Neural cell (in vitro differentiated cells): ENCODE measurements at regions not wholly inside any gene's neighbourhood (a gene's known extent, or its start where the extent isn't known, plus 50 kb on each side); places are given as distances from the start of the nearest gene placed in this dataset.

ENCODE experiments used
- H2AFZ ChIP-seq: fragments of 200-600, 300-800 bp; sonication (generic), shearing (Covaris generic); 2 replicates; pipeline ENCODE4 v1.6.0; 2014; ENCODE audit warnings: low read depth, mild to moderate bottlenecking, antibody characterized with exemption, low read length, moderate library complexity
- H3F3A ChIP-seq: fragments of 200-600 bp; shearing (Covaris generic); 2 replicates; pipeline ENCODE4 v1.6.1; 2016; ENCODE audit warnings: mild to moderate bottlenecking, moderate library complexity, mixed read lengths, antibody characterized with exemption, low read length; ENCODE audit not compliant: insufficient read depth, poor library complexity, severe bottlenecking
- H3K27ac ChIP-seq: fragments of 200-600, 300-800 bp; sonication (generic), shearing (Covaris generic); 2 replicates; pipeline ENCODE4 v1.5.1; 2014; ENCODE audit warnings: mild to moderate bottlenecking, low read length, moderate library complexity
- H3K27me3 ChIP-seq: fragments of 300-800, 200-600 bp; sonication (generic), shearing (Covaris generic); 2 replicates; pipeline ENCODE4 v1.6.0; 2014; ENCODE audit warnings: mild to moderate bottlenecking, low read depth, low read length, moderate library complexity; ENCODE audit not compliant: insufficient read depth
- H3K36me3 ChIP-seq: fragments of 300-800, 200-600 bp; sonication (generic), shearing (Covaris generic); 2 replicates; pipeline ENCODE4 v1.5.1; 2014; ENCODE audit warnings: mild to moderate bottlenecking, antibody characterized with exemption, low read length, moderate library complexity; ENCODE audit not compliant: insufficient read depth
- H3K4me2 ChIP-seq: fragments of 300-800, 200-600 bp; sonication (generic), shearing (Covaris generic); 2 replicates; pipeline ENCODE4 v1.6.0; 2014; ENCODE audit warnings: mild to moderate bottlenecking, low read length
- H3K4me3 ChIP-seq: fragments of 300-800, 200-600 bp; sonication (generic), shearing (Covaris generic); 2 replicates; pipeline ENCODE4 v1.5.1; 2014; ENCODE audit warnings: mild to moderate bottlenecking, low read length, moderate library complexity
- H3K79me2 ChIP-seq: fragments of 200-600 bp; shearing (Covaris generic); replicated peaks from 2 replicates; pipeline ENCODE4 v1.6.0; 2014; ENCODE audit warnings: mild to moderate bottlenecking, low read length, moderate library complexity; ENCODE audit not compliant: insufficient read depth
- H3K9ac ChIP-seq: fragments of 300-800, 200-600 bp; sonication (generic), shearing (Covaris generic); 2 replicates; pipeline ENCODE4 v1.6.1; 2016; ENCODE audit warnings: mild to moderate bottlenecking, low read length, mixed read lengths
- H3K9me2 ChIP-seq: fragments of 200-600 bp; shearing (Covaris generic); 2 replicates; pipeline ENCODE4 v1.6.1; 2016; ENCODE audit warnings: mild to moderate bottlenecking, low read length, mixed read lengths; ENCODE audit not compliant: insufficient read depth
- H3K9me3 ChIP-seq: fragments of 200-600, 300-800 bp; sonication (generic), shearing (Covaris generic); 2 replicates; pipeline ENCODE4 v1.6.1; 2016; ENCODE audit warnings: mild to moderate bottlenecking, mixed run types, low read length, moderate library complexity, mixed read lengths
- H4K20me1 ChIP-seq: fragments of 200-600 bp; shearing (Covaris generic); 2 replicates; pipeline ENCODE4 v1.6.1; 2016; ENCODE audit warnings: mild to moderate bottlenecking, mixed run types; ENCODE audit not compliant: insufficient read depth
- CTCF ChIP-seq: fragments of 450-650 bp; IDR thresholded peaks from 2 replicates; pipeline ENCODE4 v1.5.1; 2014; ENCODE audit warnings: antibody characterized with exemption, mild to moderate bottlenecking, moderate library complexity; ENCODE audit not compliant: poor library complexity, severe bottlenecking
- EP300 ChIP-seq: fragments of 450-650 bp; conservative IDR thresholded peaks from 2 replicates; pipeline ENCODE4 v1.6.1; 2014; ENCODE audit warnings: antibody characterized with exemption, mild to moderate bottlenecking, moderate library complexity; ENCODE audit not compliant: poor library complexity, severe bottlenecking
- EZH2 ChIP-seq: fragments of 200-600, 300-800 bp; shearing (Covaris generic), sonication (generic); IDR thresholded peaks from 2 replicates; pipeline ENCODE4 v1.6.1; 2014; ENCODE audit warnings: antibody characterized with exemption, low read length, borderline replicate concordance, mild to moderate bottlenecking; ENCODE audit not compliant: insufficient read depth, poor library complexity, severe bottlenecking
- RAD21 ChIP-seq: fragments of 450-650 bp; conservative IDR thresholded peaks from 2 replicates; pipeline ENCODE4 v1.6.1; 2014; ENCODE audit warnings: antibody characterized with exemption, mild to moderate bottlenecking, moderate library complexity
- REST ChIP-seq: IDR thresholded peaks from 2 replicates; pipeline ENCODE4 v1.6.1; 2012; ENCODE audit warnings: borderline replicate concordance
- SMC3 ChIP-seq: fragments of 450-650 bp; conservative IDR thresholded peaks from 2 replicates; pipeline ENCODE4 v1.6.1; 2014; ENCODE audit warnings: antibody characterized with exemption, mild to moderate bottlenecking, moderate library complexity; ENCODE audit not compliant: poor library complexity

GRCh38 chr4:31068257-31069075 lies 348.3 kb downstream of the PCDH7 start:
- Histone ChIP-seq H3K9me2 (no peaks in the 10 kb centered on the region), H3F3A (no peaks in the 10 kb centered on the region), H3K4me3 (no peak overlapping the region), H3K4me2 (no peak overlapping the region), H3K9me3 (no peaks in the 10 kb centered on the region), H3K9ac (no peak overlapping the region), H3K27me3 (no peaks in the 10 kb centered on the region), H4K20me1 (no peaks in the 10 kb centered on the region), H2AFZ (no peak overlapping the region), H3K27ac (no peak overlapping the region), H3K36me3 (no peaks in the 10 kb centered on the region), H3K79me2 (no peaks in the 10 kb centered on the region)
- TF ChIP-seq EZH2 (no peak), CTCF (no peak), EP300 (no peak), RAD21 (no peak), SMC3 (no peak)

- no peaks in the 10 kb centered on the region for H3K9me2 ChIP-seq
- no peak overlapping the region for H3K4me2 ChIP-seq
- H3K27me3 ChIP-seq: no peaks in the 10 kb centered on the region
- no peaks in the 10 kb centered on the region for H3K79me2 ChIP-seq
- H3K9ac ChIP-seq: no peak overlapping the region
- TF ChIP-seq REST: no peak
- no peak overlapping the region for H2AFZ ChIP-seq
- H3K36me3 ChIP-seq: no peaks in the 10 kb centered on the region
- H3K27ac ChIP-seq: no peak overlapping the region
- no peaks in the 10 kb centered on the region for H4K20me1 ChIP-seq
- H3K4me3 ChIP-seq: no peak overlapping the region
- no peaks in the 10 kb centered on the region for H3F3A ChIP-seq
- H3K9me3 ChIP-seq: no peaks in the 10 kb centered on the region
Observed at GRCh38 chr4:31069151-31069550, 349.0 kb downstream of the PCDH7 start.
